Endothelial cell (in vitro differentiated cells): ENCODE measurements at regions not wholly inside any gene's neighbourhood (a gene's known extent, or its start where the extent isn't known, plus 50 kb on each side); places are given as distances from the start of the nearest gene placed in this dataset.

Experiments used
- DNase-seq: peaks from one replicate; pipeline ENCODE4 v3.0.0; 2021; ENCODE audit warnings: low spot score
- H3K27ac Mint-ChIP-seq: one replicate; pipeline ENCODE4 v1.8.0; 2021; ENCODE audit warnings: mixed read lengths, inconsistent platforms; ENCODE audit not compliant: unreplicated experiment
- H3K27me3 Mint-ChIP-seq: one replicate; pipeline ENCODE4 v1.8.0; 2021; ENCODE audit warnings: mild to moderate bottlenecking, moderate library complexity, mixed read lengths, inconsistent platforms; ENCODE audit not compliant: unreplicated experiment
- H3K36me3 Mint-ChIP-seq: one replicate; pipeline ENCODE4 v1.8.0; 2021; ENCODE audit warnings: mild to moderate bottlenecking, low read depth, mixed read lengths, inconsistent platforms; ENCODE audit not compliant: unreplicated experiment
- H3K4me1 Mint-ChIP-seq: one replicate; pipeline ENCODE4 v1.8.0; 2021; ENCODE audit warnings: mild to moderate bottlenecking, mixed read lengths, inconsistent platforms; ENCODE audit not compliant: unreplicated experiment
- H3K4me3 Mint-ChIP-seq: one replicate; pipeline ENCODE4 v1.8.0; 2021; ENCODE audit warnings: mild to moderate bottlenecking, mixed read lengths, inconsistent platforms; ENCODE audit not compliant: unreplicated experiment
- H3K9me3 Mint-ChIP-seq: one replicate; pipeline ENCODE4 v1.8.0; 2021; ENCODE audit warnings: mixed read lengths, inconsistent platforms; ENCODE audit not compliant: unreplicated experiment
- CTCF ChIP-seq: fragments of 200-600 bp; sonication (generic); IDR thresholded peaks from one replicate; pipeline ENCODE4 v1.5.0; 2021; ENCODE audit warnings: antibody characterized with exemption; ENCODE audit not compliant: unreplicated experiment

DNA sequence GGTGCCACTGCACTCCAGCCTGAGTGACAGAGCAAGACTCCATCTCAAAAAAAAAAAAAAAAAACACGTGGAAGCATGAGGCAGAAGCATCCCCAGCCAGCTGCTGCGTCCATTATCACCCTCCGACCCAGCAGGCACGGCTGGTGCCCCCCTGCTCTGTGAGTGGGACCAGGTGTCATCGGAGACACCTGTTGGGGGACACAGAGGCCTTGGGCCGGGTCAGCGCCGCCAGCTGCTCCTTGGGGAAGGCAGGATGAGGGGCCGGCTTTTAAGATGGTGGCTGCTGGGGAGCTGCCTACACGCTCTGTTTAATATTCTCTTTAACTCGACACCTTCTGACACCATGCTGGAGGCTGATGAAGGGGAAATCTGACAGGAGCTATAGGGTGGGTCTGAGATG is 80.2 kb upstream of the RUFY1 start:
- Mint-ChIP-seq H3K4me3 (no peak overlapping the region), H3K36me3 (no peaks in the 10 kb centered on the region), H3K27me3 (no peaks in the 10 kb centered on the region), H3K9me3 (no peaks in the 10 kb centered on the region), H3K4me1 (peaks cover 5% of the 10 kb centered on the region), H3K27ac (no peak overlapping the region)
- no peak for TF ChIP-seq CTCF
- no peak for DNase-seq

DNA sequence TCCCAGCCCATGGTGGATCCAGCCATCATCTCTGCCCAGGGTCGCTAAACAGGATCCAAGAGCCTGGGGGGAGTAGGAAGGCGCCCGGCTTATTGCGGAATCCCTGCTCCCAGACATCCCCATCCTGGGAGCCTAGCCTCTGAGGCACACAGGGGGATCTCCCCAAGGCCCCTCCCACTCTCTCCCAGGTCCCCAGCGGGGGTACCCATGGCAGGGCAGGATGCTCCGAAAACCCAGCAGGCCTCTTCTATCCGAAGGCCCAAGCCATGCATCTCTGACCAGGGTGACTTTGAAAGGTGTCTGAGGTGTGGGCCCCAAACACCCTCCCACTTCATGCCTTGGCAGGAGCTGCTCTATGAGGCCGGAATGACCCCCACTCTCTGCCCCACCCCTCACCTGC is 81.7 kb upstream of the RUFY1 start:
- Mint-ChIP-seq H3K27ac (no peak overlapping the region), H3K4me3 (no peak overlapping the region), H3K4me1 (no peaks in the 10 kb centered on the region), H3K36me3 (no peaks in the 10 kb centered on the region), H3K27me3 (no peaks in the 10 kb centered on the region), H3K9me3 (no peaks in the 10 kb centered on the region)
- TF ChIP-seq CTCF: no peak
- no peak for DNase-seq

DNA sequence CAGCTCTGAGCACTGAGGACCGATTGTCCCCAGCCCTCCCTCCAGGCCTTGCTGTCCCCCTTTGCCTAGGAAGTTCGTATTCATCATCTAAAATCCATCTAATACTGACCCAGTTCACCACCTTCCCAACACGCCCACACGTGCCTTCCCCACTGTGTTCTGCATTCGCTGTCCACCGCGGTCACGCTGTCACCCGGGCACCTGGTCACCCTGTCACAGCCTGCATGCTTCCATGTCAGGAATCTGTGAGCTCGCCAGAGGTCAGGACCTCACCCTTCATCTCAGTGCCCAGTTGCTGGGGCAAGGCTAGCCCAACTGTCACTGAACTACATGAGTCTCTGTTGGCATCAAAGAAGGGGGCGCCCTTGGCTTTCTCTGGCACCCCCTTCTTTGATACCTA is 82.9 kb upstream of the RUFY1 start:
- no peak for TF ChIP-seq CTCF
- no peak overlapping the region for H3K27ac Mint-ChIP-seq
- no peaks in the 10 kb centered on the region for H3K27me3 Mint-ChIP-seq
- H3K36me3 Mint-ChIP-seq: no peaks in the 10 kb centered on the region
- no peaks in the 10 kb centered on the region for H3K4me1 Mint-ChIP-seq
- H3K4me3 Mint-ChIP-seq: no peak overlapping the region
- DNase-seq: no peak
- H3K9me3 Mint-ChIP-seq: no peaks in the 10 kb centered on the region

GRCh38 chr5:179464631-179465030 is 85.7 kb upstream of the RUFY1 start:
- no peak for DNase-seq
- Mint-ChIP-seq H3K27me3 (no peaks in the 10 kb centered on the region), H3K4me1 (no peaks in the 10 kb centered on the region), H3K4me3 (no peak overlapping the region), H3K27ac (no peak overlapping the region), H3K9me3 (no peaks in the 10 kb centered on the region), H3K36me3 (no peaks in the 10 kb centered on the region)
- no peak for TF ChIP-seq CTCF

- H3K36me3 Mint-ChIP-seq: no peaks in the 10 kb centered on the region
- H3K9me3 Mint-ChIP-seq: no peaks in the 10 kb centered on the region
- no peak for TF ChIP-seq CTCF
- H3K4me3 Mint-ChIP-seq: no peak overlapping the region
- DNase-seq: no peak
- H3K27ac Mint-ChIP-seq: no peak overlapping the region
- no peaks in the 10 kb centered on the region for H3K27me3 Mint-ChIP-seq
- no peaks in the 10 kb centered on the region for H3K4me1 Mint-ChIP-seq
Measured at GRCh38 chr5:179462040-179462439, 88.3 kb upstream of the RUFY1 start.
